Liver (tissue), 2 donors: ENCODE measurements at regions not wholly inside any gene's neighbourhood (a gene's known extent, or its start where the extent isn't known, plus 50 kb on each side); places are given as distances from the start of the nearest gene placed in this dataset.

Source experiments
- GABPA ChIP-seq, 2 donors: IDR thresholded peaks in 1 of 2; conservative IDR thresholded peaks in 1 of 2; 2 replicates each; pipeline ENCODE4 v1.6.1; 2016; ENCODE audit warnings: antibody characterized with exemption in 2 of 2, mild to moderate bottlenecking in 1 of 2, moderate library complexity in 1 of 2
- JUND ChIP-seq, 2 donors: IDR thresholded peaks; 2 replicates each; pipeline ENCODE4 v1.6.1; 2016; ENCODE audit warnings: antibody characterized with exemption in 2 of 2
- SP1 ChIP-seq: IDR thresholded peaks from 2 replicates; pipeline ENCODE4 v1.6.1; 2018; ENCODE audit warnings: antibody characterized with exemption, mild to moderate bottlenecking
- TF ChIP-seq, protein P1 (sequence below): IDR thresholded peaks from 2 replicates; pipeline ENCODE4 v1.6.1; 2016; ENCODE audit warnings: antibody characterized with exemption, mild to moderate bottlenecking
- donor health status: healthy.

DNA sequence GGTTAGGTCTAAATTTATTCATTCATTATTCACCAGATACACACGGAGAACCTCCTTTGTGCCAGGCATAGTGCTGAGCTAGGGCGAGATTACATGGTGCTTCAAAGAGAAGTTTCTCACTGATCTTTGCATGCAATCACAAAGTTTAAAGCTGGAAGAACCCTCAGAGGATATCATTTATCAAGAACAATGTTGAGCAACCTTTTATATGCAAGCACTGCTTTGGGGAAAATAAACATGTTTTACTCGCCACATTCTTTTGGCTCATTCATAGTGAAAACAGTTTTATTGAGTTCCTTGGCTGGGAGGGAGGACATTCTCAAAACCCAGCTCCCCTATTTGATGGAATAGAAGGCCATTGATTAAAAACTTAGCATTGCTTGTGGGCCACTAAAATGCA is 49.8 kb upstream of the XYLT1 start (continued):
- TF ChIP-seq, protein P1, sequence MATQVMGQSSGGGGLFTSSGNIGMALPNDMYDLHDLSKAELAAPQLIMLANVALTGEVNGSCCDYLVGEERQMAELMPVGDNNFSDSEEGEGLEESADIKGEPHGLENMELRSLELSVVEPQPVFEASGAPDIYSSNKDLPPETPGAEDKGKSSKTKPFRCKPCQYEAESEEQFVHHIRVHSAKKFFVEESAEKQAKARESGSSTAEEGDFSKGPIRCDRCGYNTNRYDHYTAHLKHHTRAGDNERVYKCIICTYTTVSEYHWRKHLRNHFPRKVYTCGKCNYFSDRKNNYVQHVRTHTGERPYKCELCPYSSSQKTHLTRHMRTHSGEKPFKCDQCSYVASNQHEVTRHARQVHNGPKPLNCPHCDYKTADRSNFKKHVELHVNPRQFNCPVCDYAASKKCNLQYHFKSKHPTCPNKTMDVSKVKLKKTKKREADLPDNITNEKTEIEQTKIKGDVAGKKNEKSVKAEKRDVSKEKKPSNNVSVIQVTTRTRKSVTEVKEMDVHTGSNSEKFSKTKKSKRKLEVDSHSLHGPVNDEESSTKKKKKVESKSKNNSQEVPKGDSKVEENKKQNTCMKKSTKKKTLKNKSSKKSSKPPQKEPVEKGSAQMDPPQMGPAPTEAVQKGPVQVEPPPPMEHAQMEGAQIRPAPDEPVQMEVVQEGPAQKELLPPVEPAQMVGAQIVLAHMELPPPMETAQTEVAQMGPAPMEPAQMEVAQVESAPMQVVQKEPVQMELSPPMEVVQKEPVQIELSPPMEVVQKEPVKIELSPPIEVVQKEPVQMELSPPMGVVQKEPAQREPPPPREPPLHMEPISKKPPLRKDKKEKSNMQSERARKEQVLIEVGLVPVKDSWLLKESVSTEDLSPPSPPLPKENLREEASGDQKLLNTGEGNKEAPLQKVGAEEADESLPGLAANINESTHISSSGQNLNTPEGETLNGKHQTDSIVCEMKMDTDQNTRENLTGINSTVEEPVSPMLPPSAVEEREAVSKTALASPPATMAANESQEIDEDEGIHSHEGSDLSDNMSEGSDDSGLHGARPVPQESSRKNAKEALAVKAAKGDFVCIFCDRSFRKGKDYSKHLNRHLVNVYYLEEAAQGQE, result no peak
- TF ChIP-seq SP1 (no peak), GABPA (IDR thresholded peaks at IDR 0.05 in 1 of 2, conservative IDR thresholded peaks at IDR 0.05 in 1 of 2) (no peak), JUND (IDR thresholded peaks at IDR 0.05) (no peak)
